B cell (primary cell): ENCODE measurements at regions not wholly inside any gene's neighbourhood (a gene's known extent, or its start where the extent isn't known, plus 50 kb on each side); places are given as distances from the start of the nearest gene placed in this dataset.

ENCODE experiments used
- ATAC-seq: fragments of 200-7000 bp; cut with Tn5 transposase; one replicate; pipeline ENCODE4 v1.10.0; 2021; ENCODE audit warnings: low read depth, mild to moderate bottlenecking, moderate number of reproducible peaks, moderate library complexity
- CTCF ChIA-PET: fragments of 350-600 bp; sonication (Branson Sonifier 250); formaldehyde crosslinking; loops from one replicate; lab custom pipeline; 2021; ENCODE audit warnings: antibody characterized with exemption, inconsistent platforms; lab: Charles Lee
- POLR2A ChIA-PET: fragments of 350-600 bp; sonication (Branson Sonifier 250); formaldehyde crosslinking; loops from one replicate; lab custom pipeline; 2021; ENCODE audit warnings: antibody characterized with exemption; lab: Charles Lee
- DNase-seq: peaks from one replicate; pipeline ENCODE4 v3.0.0; 2013
- H2AFZ ChIP-seq: 2 replicates; pipeline ENCODE4 v1.6.1; 2012; ENCODE audit warnings: mild to moderate bottlenecking, low read depth, low read length; ENCODE audit not compliant: insufficient read depth, poor library complexity, severe bottlenecking
- H3K27ac ChIP-seq, 2 donors: 1 replicate in 1 of 2; 2 replicates in 1 of 2; pipeline ENCODE4 v1.5.1; 2012 to 2013; ENCODE audit warnings: low read length in 2 of 2, mild to moderate bottlenecking in 2 of 2, moderate library complexity in 1 of 2
- H3K27me3 ChIP-seq, 4 experiments: fragments of 200-600 bp in 1 of 4; sonication (generic) in 1 of 4; replicated peaks in 1 of 4; 1 replicate in 2 of 4; 2 replicates in 2 of 4; pipeline versions ENCODE4 v1.6.1 to v1.7.0; 2013 to 2016; ENCODE audit warnings: low read length in 3 of 4, mild to moderate bottlenecking in 2 of 4, mixed read lengths in 1 of 4, moderate library complexity in 1 of 4; ENCODE audit not compliant: insufficient read depth in 4 of 4, control insufficient read depth in 3 of 4; ENCODE audit errors: control extremely low read depth in 1 of 4
- H3K36me3 ChIP-seq, 2 experiments: replicated peaks in 1 of 2; 1 replicate in 1 of 2; 2 replicates in 1 of 2; pipeline versions ENCODE4 v1.6.1 to v1.7.1; 2013; ENCODE audit warnings: low read length in 1 of 2; ENCODE audit not compliant: insufficient read depth in 2 of 2, control insufficient read depth in 1 of 2; ENCODE audit errors: control extremely low read depth in 1 of 2, extremely low read depth in 1 of 2
- H3K4me1 ChIP-seq, 2 donors: fragments of 200-600 bp in 1 of 2; sonication (generic) in 1 of 2; 1 replicate in 1 of 2; 2 replicates in 1 of 2; pipeline versions ENCODE4 v1.5.1 to v1.6.1; 2013 to 2017; ENCODE audit warnings: low read length in 2 of 2; ENCODE audit not compliant: control insufficient read depth in 2 of 2, insufficient read depth in 2 of 2
- H3K4me2 ChIP-seq: replicated peaks from 2 replicates; pipeline ENCODE3; 2012; ENCODE audit warnings: mild to moderate bottlenecking, low read depth, low read length; ENCODE audit not compliant: poor library complexity, severe bottlenecking
- H3K4me3 ChIP-seq, 5 experiments: fragments of 200-600 bp in 1 of 5; sonication (generic) in 1 of 5; 1 replicate in 3 of 5; 2 replicates in 2 of 5; pipeline versions ENCODE4 v1.5.1 to v1.7.0; 2011 to 2016; ENCODE audit warnings: low read length in 4 of 5, mild to moderate bottlenecking in 4 of 5, low read depth in 2 of 5, control low read depth in 1 of 5, moderate library complexity in 1 of 5; ENCODE audit not compliant: insufficient read depth in 1 of 5; ENCODE audit errors: control extremely low read depth in 1 of 5, extremely low read depth in 1 of 5
- H3K79me2 ChIP-seq: fragments of 200-600 bp; sonication (generic); one replicate; pipeline ENCODE4 v1.6.0; 2016; ENCODE audit warnings: low read length; ENCODE audit not compliant: control insufficient read depth, insufficient read depth
- H3K9ac ChIP-seq: fragments of 200-600 bp; sonication (generic); 2 replicates; pipeline ENCODE4 v1.6.1; 2017; ENCODE audit warnings: mild to moderate bottlenecking, low read length, moderate library complexity
- H3K9me3 ChIP-seq, 3 donors: one replicate each; pipeline versions ENCODE4 v1.6.1 to v1.7.1; 2013; ENCODE audit warnings: low read length in 2 of 3; ENCODE audit not compliant: control insufficient read depth in 2 of 3, insufficient read depth in 1 of 3; ENCODE audit errors: control extremely low read depth in 1 of 3
- H4K20me1 ChIP-seq: 2 replicates; pipeline ENCODE4 v1.6.0; 2012; ENCODE audit warnings: mild to moderate bottlenecking, low read length; ENCODE audit not compliant: insufficient read depth, control insufficient read depth, poor library complexity, severe bottlenecking
- H3K27ac Mint-ChIP-seq: one replicate; pipeline ENCODE4 v1.8.0; 2021; ENCODE audit warnings: mixed read lengths
- H3K27me3 Mint-ChIP-seq: one replicate; pipeline ENCODE4 v1.8.0; 2021; ENCODE audit warnings: mixed read lengths
- H3K4me1 Mint-ChIP-seq: one replicate; pipeline ENCODE4 v1.8.0; 2021; ENCODE audit warnings: mixed read lengths
- H3K4me3 Mint-ChIP-seq: one replicate; pipeline ENCODE4 v1.8.0; 2021; ENCODE audit warnings: mixed read lengths
- H3K9me3 Mint-ChIP-seq: one replicate; pipeline ENCODE4 v1.8.0; 2022; ENCODE audit warnings: mixed read lengths; ENCODE audit not compliant: insufficient read depth
- CTCF ChIP-seq: fragments of 200-600 bp; IDR thresholded peaks from one replicate; pipeline ENCODE4 v1.8.0; 2022; ENCODE audit warnings: antibody characterized with exemption, mild to moderate bottlenecking
- EZH2 ChIP-seq: IDR thresholded peaks from 2 replicates; pipeline ENCODE4 v1.6.1; 2012; ENCODE audit warnings: borderline replicate concordance, low read depth, mild to moderate bottlenecking, moderate library complexity, low read length; ENCODE audit not compliant: insufficient read depth, poor library complexity, severe bottlenecking
- WGBS: methylation state at CpG from one replicate; pipeline ENCODE4 v1.1.5; 2013; ENCODE audit warnings: missing lambda C conversion rate; ENCODE audit not compliant: insufficient coverage; 5-methylcytosine and 5-hydroxymethylcytosine counted together
- intact Hi-C: fragments of 100-400 bp; cut with micrococcal nuclease; formaldehyde crosslinking; loops from one replicate; pipeline ENCODE4 v1.10.0; 2022

- TF ChIP-seq CTCF: no peak
- no peak for TF ChIP-seq EZH2
- Mint-ChIP-seq H3K27ac (no peak overlapping the region), H3K4me3 (no peak overlapping the region), H3K4me1 (peaks cover 34% of the 10 kb centered on the region), H3K27me3 (no peaks in the 10 kb centered on the region), H3K9me3 (no peaks in the 10 kb centered on the region)
- Histone ChIP-seq H3K79me2 (peaks cover 12% of the 10 kb centered on the region), H3K9ac (no peak overlapping the region), H3K27me3 (no peaks in the 10 kb centered on the region), H3K36me3 (no peaks in the 10 kb centered on the region), H3K9me3 (no peaks in the 10 kb centered on the region), H3K4me2 (no peak overlapping the region), H4K20me1 (no peaks in the 10 kb centered on the region), H2AFZ (no peak overlapping the region), H3K4me1 (peaks cover 12 to 20% of the 10 kb centered on the region in 2 donors), H3K4me3 (no peak overlapping the region), H3K27ac (no peak overlapping the region)
- intact Hi-C loops: loop anchor here (10.0 kb wide), 1 partner anchor 432 kb away; the partner anchor contains the start of gene ARL15
- no peak for ATAC-seq
- ChIA-PET POLR2A (no interaction called here), CTCF (no interaction called here)
- whole genome bisulfite sequencing: 98% methylated on average over 10 of the region's 10 CpGs
- no peak for DNase-seq
These were observed 229.3 kb downstream of the SNX18 start for GRCh38 chr5:54746777-54747398.

- ATAC-seq (no peak), DNase-seq (no peak)
- no peaks in the 10 kb centered on the region for H3K9me3 ChIP-seq
- Mint-ChIP-seq H3K9me3 (no peaks in the 10 kb centered on the region), H3K27me3 (no peaks in the 10 kb centered on the region), H3K4me1 (peaks cover 34% of the 10 kb centered on the region), H3K27ac (no peak overlapping the region), H3K4me3 (no peak overlapping the region)
- no peaks in the 10 kb centered on the region for H3K27me3 ChIP-seq
- peaks cover 7% of the 10 kb centered on the region for H3K79me2 ChIP-seq
- H3K9ac ChIP-seq: no peak overlapping the region
- no peak overlapping the region for H3K4me3 ChIP-seq
- H3K4me2 ChIP-seq: no peak overlapping the region
- no peaks in the 10 kb centered on the region for H3K36me3 ChIP-seq
- peaks cover 12 to 15% of the 10 kb centered on the region in 2 donors for H3K4me1 ChIP-seq
- WGBS: 100% methylated on average over 5 of the region's 8 CpGs
- no peak overlapping the region for H3K27ac ChIP-seq
- TF ChIP-seq CTCF (no peak), EZH2 (no peak)
- ChIA-PET POLR2A (no interaction called here), CTCF (interaction anchor here (2.1 kb wide), 1 partner anchor 135 kb away, joined by 7 read pairs; no protein-coding TSS in a partner anchor)
- intact Hi-C loops: loop anchor here (10.0 kb wide), 1 partner anchor 432 kb away; the partner anchor contains the start of gene ARL15
- no peak overlapping the region for H2AFZ ChIP-seq
- H4K20me1 ChIP-seq: no peaks in the 10 kb centered on the region
These were observed 228.8 kb downstream of the SNX18 start for GRCh38 chr5:54746346-54746745.
